ENCODE measurements at regions not wholly inside any gene's neighbourhood (a gene's known extent, or its start where the extent isn't known, plus 50 kb on each side); places are given as distances from the start of the nearest gene placed in this dataset.

DNA sequence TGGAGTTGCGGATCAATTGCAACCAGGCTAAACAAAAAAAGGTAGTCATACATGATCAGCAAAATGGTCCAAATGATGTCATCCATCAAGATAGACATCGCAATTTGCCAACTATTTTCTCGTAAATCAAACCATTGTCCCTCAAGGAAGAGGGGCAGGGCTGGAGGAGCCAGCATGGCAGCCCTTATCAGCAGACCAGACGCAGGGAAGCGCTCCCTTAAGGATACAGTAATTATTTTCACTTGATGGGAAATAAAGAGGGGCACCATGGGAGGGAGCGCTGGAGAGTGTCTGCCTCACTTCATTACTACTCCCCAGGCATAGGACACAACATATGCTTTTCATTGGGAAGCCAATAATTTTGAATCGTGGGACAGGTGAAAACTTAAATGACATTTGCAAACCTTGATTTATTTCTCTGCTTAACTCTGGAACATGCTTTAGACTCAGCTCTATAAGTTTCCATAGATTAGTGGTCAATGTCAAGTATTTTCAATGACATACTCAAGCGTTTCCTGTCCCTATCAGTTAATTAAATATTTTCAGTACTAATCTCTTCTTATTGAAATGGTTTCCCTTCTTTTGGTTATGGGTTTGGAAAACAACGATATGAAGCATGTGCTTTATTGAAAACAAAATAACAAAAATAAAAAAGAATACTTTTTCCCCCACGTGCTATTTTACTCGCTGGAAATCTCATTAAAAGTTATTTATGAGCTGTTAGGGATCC is 202.4 kb upstream of the HABP2 start:
- H3K27ac Mint-ChIP-seq, result no peak overlapping the region
- no peaks in the 10 kb centered on the region for H3K27me3 Mint-ChIP-seq
- ChIA-PET CTCF (no interaction called here), POLR2A (no interaction called here)
- H3K4me3 Mint-ChIP-seq, result no peak overlapping the region
- no peak for ATAC-seq
- intact Hi-C loops (cut with micrococcal nuclease), result no loop called here
- no peaks in the 10 kb centered on the region for H3K36me3 Mint-ChIP-seq (ENCODE audit: low read depth)
- no peak for TF ChIP-seq CTCF (IDR thresholded peaks at IDR 0.05)
- no peak for DNase-seq
- H3K9me3 Mint-ChIP-seq, result no peaks in the 10 kb centered on the region
- H3K4me1 Mint-ChIP-seq (ENCODE audit: low read depth), result no peaks in the 10 kb centered on the region

GRCh38 chr10:113354711-113355110 is 198.1 kb upstream of the HABP2 start:
- TF ChIP-seq CTCF (IDR thresholded peaks at IDR 0.05), result no peak
- ChIA-PET CTCF (no interaction called here), POLR2A (interaction anchor here (1.0 kb wide), 1 partner anchor 10 kb away, joined by 3 read pairs; no protein-coding TSS in a partner anchor)
- H3K27me3 Mint-ChIP-seq, result peaks cover 1% of the 10 kb centered on the region
- no peak overlapping the region for H3K4me3 Mint-ChIP-seq
- ATAC-seq, result no peak
- no peaks in the 10 kb centered on the region for H3K4me1 Mint-ChIP-seq (ENCODE audit: low read depth)
- no peak for DNase-seq
- intact Hi-C loops (cut with micrococcal nuclease), result no loop called here
- no peaks in the 10 kb centered on the region for H3K9me3 Mint-ChIP-seq
- H3K27ac Mint-ChIP-seq, result no peak overlapping the region
- H3K36me3 Mint-ChIP-seq (ENCODE audit: low read depth), result no peaks in the 10 kb centered on the region

- CTCF ChIA-PET, result interaction anchor here (1.2 kb wide), 1 partner anchor 28 kb away, joined by 3 read pairs; no protein-coding TSS in a partner anchor
- no peak overlapping the region for H3K4me3 Mint-ChIP-seq
Measured at GRCh38 chr10:113356794-113357680, 195.8 kb upstream of the HABP2 start.

DNA sequence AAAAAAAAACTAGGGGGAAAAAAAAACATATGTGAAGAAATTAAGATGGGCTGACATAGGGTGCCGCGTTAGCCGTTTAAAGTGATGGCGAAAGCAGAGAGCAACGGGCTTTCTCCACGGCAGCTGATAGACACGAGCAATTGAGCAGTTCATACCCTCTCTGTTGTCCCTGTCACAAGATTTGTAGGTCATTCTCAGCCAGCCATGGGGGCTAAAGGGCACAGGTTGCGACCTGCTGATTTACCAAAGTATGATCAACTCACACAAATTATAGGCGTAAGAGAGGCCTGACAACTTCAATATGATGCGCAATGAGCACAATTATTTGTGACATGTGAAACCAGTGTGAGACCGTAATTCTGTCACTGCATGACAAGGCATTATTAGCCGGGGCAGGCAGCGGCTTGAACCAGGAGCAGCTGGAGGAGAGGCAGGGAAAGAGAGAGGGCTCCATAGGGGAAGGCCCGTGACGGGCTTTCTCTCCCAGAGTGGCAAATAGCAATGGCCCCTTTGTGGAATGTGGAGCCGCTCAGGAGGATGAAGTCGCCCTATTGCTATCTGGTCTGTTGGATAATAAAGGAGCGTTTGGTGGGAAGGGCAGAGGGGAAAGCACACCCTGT is 195.1 kb upstream of the HABP2 start:
- no peaks in the 10 kb centered on the region for H3K36me3 Mint-ChIP-seq (ENCODE audit: low read depth)
- no peak overlapping the region for H3K4me3 Mint-ChIP-seq
- peaks cover 2% of the 10 kb centered on the region for H3K4me1 Mint-ChIP-seq (ENCODE audit: low read depth)
- intact Hi-C loops (cut with micrococcal nuclease), result no loop called here
- POLR2A ChIA-PET, result no interaction called here
- H3K27me3 Mint-ChIP-seq, result peaks cover 1% of the 10 kb centered on the region
- DNase-seq, result no peak
- ATAC-seq, result no peak
- no peak overlapping the region for H3K27ac Mint-ChIP-seq
- CTCF ChIA-PET, result interaction anchor here (1.2 kb wide), 1 partner anchor 27 kb away, joined by 3 read pairs; no protein-coding TSS in a partner anchor
- no peaks in the 10 kb centered on the region for H3K9me3 Mint-ChIP-seq
- TF ChIP-seq CTCF (IDR thresholded peaks at IDR 0.05), result no peak

More at GRCh38 chr10:113356794-113357680, 195.8 kb upstream of the HABP2 start:
- H3K27me3 Mint-ChIP-seq, result peaks cover 1% of the 10 kb centered on the region
- intact Hi-C loops (cut with micrococcal nuclease), result no loop called here
- H3K4me1 Mint-ChIP-seq (ENCODE audit: low read depth), result no peaks in the 10 kb centered on the region
- no peaks in the 10 kb centered on the region for H3K36me3 Mint-ChIP-seq (ENCODE audit: low read depth)
- ATAC-seq (no peak), DNase-seq (no peak)
- no peak for TF ChIP-seq CTCF (IDR thresholded peaks at IDR 0.05)
- POLR2A ChIA-PET, result interaction anchor here (0.6 kb wide), 1 partner anchor 34 kb away, joined by 3 read pairs; no protein-coding TSS in a partner anchor
- no peak overlapping the region for H3K27ac Mint-ChIP-seq
- no peaks in the 10 kb centered on the region for H3K9me3 Mint-ChIP-seq

All from activated CD8-positive, alpha-beta T cell treated with anti-CD3 and anti-CD28 coated beads for 36 hours (primary cell).